GM21360 (cell line): ENCODE measurements at regions not wholly inside any gene's neighbourhood (a gene's known extent, or its start where the extent isn't known, plus 50 kb on each side); places are given as distances from the start of the nearest gene placed in this dataset.

Experiments used
- ATAC-seq: cut with Tn5 transposase; IDR thresholded peaks from one replicate; pipeline ENCODE4 v1.9.1; 2021; ENCODE audit warnings: mild to moderate bottlenecking, moderate library complexity; ENCODE audit not compliant: unreplicated experiment

DNA sequence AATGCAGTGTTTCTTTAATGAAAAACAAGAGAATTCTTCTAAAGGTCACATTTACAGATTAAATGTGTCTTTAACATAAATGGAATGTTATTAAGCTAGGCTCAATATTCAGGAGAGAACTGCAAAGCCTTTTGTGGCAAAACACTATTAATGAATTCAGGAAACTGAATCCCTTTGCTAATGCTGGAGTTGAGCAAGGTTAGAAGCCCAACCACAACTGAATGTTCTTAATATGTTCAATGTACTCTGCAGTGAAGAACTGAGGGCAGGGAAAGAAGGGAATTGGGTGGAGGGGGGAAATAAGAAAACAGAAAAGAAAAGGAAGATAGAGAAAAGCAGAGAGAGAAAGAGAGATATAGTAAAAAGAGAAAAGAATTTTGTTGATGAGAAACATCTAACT lies 276.7 kb upstream of the TMEM161B start:
- ATAC-seq, result no peak

DNA sequence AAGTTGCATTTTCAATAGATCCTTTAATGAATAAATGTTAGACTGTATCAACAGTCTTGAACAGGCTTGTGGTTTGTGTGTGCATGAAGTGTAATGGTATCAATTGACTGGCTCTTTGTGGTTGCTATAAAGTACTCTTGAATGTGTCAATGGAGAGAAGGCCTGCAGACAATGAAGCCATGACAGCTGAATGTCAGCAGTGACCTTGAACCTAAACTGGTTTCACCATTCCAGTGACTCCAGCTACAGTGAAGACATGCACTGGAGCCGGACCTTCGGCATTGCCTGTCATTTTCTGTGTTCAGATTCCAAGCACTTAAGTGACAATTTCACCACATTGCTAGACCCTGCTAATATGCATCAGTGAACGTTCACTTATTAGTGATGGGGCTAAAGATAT lies 276.0 kb upstream of the TMEM161B start:
- ATAC-seq, result no peak

DNA sequence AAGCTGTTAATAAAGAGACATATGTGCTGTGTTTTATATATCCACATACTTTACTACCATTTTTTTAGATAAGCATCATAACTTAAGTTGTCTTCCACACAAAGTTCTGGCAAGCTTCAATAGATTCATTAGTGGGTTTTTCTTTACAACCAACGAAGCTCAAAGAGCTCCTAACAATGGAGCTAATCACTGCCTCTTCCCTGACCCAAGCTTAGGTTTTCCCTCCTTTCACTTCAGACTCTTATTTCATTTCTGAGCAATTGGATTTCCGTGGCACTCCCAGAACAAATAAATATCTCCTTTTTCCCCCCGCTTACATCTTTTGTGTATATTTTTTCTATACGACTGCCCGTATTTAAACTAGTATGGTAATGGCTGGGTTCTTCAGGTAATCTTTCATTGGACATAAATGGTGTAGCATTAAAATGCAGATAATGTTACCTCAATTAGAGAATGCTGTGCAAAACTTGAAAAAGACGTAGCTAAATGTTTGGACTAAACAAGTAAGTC lies 275.5 kb upstream of the TMEM161B start:
- ATAC-seq, result no peak

DNA sequence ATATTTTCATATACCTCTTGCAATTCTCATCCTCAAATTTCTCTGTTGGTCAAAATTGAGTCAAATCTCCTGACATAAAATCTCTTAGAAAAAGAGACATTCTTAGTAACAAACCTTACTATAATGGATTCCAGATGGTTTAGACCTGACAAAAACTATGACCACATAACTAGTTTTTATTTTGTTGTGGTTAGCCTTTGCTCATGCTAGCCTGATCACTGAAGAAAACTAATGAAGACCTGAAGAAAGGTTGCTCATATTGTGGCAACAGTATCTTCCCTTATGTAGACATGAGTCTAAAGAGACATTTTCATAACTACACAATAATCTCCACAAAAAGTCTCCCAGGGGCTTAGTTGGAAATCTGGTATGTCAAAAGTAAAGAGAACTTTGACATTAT lies 274.1 kb upstream of the TMEM161B start:
- ATAC-seq, result no peak

DNA sequence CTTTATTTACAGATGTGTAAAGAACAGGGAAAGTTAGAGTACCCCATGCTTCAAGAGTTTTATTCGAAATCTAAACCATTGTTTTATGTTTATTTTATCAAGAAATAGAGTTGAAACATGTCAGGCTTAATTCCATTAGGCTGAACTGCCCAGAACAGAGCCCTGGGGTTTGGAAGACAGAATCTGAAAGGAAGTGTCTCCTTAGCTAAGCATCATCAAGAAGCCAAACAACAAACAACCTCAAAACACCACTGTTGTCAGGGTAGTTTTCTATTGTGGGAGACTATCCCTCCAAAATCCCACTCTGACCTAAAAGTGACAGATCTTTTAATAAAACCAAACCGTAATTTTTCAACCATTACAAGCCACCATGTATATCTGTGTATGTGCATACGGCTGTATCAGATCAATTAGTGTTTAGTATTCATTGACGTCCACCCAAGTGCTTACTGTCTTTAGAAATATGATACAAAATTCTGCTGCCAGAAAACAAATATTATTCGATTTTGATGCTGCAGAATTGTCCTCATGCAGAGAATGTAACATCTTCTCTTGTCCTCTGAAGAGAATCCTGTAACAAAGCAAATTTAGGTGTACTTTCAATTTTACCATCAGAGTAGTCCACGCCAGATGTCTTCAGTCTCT lies 271.9 kb upstream of the TMEM161B start:
- ATAC-seq, result no peak

DNA sequence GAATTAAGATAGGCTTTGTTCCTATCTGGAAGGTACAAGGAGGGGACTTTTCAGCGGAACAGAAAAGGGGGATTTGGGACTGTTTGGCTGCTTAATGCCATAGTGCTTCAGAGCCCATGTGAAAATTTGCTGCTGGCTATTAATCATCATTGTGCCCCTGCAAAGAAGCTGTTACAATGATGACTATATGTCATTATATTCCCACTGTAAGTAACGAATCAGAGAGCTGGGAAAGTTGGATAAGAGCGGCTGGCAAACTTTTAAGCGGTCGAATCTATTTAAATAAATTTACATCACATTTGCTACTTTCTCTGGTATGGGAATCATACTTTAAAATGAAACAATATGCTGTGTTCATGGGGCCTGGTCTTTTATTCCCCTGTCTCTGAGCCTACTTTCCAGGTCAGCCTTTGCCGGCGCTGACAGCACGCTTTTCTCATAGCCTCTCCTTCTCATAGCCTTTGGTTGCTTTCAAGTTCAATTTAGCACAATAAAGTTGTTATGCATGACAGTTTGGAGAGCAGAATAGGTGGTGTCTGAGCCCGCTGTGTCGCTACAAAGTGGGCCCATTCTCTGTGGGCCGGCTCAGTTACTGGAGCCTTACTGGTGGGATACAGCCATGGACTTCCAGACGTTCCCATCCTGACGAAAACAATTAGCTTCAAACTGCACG lies 271.2 kb upstream of the TMEM161B start:
- ATAC-seq, result no peak

DNA sequence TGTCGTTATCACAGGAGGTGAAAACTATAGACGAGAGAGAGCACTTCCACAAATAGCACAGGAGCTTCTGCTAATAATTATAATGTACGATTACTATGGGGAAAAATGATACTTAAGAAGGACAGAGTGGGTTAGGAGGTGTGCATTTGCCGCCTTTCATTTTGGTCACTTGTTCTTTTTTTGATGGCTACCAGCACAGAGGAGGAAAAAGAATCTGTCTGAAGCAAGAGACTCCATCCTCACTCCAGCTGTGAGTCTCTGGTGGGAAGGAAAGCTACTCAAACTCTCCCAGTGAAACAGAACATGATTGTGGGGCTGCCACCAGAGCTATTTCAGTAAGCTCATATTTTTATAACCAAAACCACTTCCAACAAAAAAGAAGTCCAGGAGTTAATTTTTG lies 270.4 kb upstream of the TMEM161B start:
- no peak for ATAC-seq

DNA sequence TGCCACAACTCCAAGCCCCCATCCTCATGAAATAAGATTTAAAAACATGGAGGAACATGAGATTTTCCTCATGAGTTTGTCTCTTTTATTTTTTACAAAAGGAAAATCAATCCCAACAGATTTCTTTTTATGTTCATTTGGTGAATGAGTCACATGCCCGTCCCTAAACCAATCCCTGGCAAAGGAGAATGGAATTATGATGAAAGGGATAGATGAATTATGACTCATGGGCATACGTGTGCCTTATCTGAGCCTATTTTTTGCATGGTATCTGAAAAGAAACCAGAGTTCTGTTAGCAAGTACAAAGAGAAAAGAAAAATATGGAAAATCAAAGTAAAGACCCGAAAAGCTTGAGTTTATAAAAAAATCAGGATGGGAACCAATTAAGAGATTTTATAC lies 267.5 kb upstream of the TMEM161B start:
- ATAC-seq, result no peak

DNA sequence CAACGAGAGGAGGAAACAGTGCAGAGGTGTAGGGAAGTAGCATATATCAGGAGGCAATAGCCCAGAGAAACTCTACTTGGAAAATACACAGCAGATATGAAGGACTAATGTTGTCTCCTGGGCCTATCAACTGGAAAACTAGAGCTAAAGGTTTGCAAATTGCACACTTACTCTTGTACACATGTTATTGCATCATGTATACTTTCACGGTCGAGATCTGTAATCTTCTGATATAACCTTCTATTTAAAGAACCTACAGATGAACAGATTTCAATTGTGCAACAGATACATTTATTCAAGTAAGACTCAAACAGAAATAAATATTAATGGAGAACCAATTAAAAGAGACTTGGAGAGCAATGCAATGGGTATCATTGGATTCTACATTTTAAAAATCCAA lies 256.3 kb upstream of the TMEM161B start:
- no peak for ATAC-seq

DNA sequence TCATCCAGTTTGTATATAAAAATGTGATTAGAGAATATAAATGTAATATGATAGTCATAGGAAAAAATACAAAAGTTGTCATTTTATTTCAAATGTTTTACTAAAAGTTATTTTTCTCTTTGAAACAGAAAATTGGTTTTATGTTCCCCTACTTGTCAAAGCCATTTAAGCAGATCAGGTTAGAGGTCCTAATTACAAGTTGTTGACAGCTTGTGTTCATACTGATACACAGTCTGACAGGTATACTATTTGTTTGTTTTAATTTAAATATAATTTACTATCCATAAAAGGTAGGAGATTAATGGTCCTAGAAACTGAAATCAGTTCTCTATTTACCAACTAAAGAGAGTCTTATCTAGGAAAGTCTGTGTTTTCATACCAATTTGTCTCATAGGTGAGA lies 250.4 kb upstream of the TMEM161B start:
- ATAC-seq, result no peak

DNA sequence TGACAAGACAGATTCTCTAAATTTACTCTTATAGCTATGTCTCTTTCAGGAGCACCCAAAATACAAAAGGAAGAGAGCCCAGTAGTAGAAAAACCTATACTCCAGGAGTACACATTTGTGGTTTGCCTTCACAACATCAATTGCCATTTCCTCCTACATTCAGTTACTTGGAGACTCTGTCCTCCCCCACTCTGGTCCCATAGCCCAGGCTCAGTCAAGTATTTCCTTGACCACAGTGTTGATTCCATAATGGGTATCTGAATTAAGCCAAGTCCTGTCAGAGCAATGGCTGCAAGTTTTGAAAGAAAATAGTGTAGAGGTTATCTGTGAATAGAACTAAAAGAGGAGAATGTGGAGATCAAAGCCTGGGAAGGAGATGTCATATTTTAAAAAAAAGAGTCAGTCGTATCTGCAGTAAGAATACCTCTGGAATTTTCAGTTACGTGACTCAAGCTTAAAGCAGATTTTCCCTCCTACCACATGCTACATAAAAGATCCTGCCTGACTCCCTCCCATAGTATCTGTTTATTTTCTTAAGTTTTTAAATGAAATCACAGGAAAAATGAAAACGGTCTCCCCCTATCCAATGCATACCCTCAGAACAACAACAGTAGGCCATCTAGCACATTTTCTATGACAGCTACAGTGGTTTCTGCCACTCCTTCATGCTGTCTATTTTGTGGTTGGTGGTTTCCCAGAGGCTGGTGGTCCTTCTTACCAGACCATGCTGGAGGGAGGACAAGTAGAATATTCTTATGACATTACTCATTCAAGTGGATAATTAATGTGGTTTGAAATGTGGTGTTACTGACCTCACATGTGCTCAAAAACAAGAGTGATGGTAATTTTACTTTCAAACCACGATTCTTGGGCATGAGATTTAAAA lies 249.7 kb upstream of the TMEM161B start:
- no peak for ATAC-seq

DNA sequence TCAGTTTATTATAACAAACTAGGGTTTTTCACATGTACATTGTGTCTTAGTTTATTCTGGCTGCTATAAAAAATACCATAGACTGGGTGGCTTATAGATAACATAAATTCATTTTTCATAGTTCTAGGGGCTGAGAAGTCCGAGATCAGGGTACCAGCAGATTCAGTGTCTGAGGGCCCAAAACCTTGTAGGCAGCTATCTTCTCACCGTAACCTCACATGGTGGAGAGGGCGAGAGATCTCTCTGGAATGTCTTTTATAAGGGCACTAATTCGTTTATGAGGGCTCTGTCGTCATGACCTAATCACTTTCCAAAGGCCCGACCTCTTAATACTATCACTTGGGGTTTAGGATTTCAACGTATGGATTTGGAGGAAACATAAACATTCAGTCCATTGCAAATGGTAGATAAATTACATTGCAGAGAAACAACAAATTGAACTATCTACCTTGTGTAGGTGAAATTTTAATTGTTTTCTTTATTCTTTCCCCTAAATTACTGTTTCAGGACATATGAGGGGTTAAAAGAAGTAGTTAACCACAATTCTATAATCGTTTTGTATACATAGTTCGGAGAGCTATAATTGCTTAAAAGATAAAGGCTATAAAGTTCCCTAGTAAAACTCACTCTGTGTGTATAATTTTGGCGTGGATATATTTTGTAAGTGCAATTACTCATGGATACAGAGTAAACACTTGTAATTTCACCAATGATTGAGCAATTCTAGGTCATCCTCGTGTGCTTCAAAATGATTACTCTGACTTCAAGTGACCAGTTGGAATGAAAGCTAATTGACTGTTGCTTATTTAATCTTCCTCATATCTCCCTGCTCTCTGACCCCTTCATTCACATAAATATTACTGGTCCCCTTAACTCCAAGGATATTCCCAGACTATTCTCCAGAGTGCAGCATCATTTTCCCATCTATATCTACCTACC lies 247.5 kb upstream of the TMEM161B start:
- no peak for ATAC-seq

DNA sequence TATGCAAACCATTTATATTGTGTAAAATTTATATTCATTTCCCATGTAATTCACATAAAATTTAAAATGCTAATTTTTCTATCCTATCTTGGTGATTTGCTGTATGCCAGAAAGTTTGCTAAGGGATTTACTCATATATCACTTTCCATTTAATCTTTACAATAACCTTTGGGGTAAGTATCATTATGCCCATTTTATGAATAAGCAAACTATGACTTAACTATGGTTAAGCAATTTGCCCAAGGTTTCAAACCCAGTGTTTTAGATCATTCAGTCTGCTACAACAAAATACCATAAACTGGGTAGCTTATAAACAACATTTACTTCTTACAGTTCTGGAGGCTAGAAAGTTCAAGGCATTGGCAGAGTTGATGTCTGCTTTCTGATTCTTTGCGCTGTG lies 246.4 kb upstream of the TMEM161B start:
- ATAC-seq, result no peak

DNA sequence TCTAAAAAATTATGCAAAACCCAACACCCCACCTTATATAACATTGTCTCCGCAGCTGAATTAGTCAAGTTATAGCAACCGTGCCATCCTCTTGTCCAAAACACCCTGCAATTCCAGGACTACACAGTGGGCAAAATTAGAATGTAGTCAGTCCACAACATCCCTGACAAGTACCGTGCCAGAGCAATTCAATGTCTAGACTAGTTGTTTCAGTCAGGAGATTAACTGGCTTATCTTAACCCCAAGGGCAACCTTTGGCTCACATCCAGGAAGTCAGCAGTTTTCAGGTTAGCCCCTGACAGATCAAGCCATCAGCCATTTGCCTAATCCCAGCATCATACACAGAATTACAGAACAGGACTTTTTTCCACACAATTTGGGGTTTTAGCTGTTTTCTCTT lies 240.8 kb upstream of the TMEM161B start:
- no peak for ATAC-seq

DNA sequence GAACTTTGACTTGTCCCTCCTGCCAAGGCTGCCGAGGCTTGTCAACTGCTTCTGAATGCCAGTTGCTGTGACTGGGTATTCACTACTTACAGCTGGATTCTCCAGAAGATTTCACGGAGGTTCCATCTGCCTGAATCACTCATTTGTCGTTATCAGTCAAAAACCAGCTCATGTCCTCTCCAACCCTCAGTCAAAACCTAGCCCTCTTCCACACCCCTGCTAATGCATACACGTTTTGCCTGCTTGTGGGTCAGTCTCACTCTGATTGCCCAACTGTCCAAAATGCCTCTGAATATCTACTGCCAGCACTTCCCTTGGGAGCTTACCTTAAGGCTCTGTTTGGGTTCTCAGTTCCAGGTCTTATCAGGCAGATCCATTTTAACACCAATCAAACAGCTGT lies 238.6 kb upstream of the TMEM161B start:
- ATAC-seq, result no peak

DNA sequence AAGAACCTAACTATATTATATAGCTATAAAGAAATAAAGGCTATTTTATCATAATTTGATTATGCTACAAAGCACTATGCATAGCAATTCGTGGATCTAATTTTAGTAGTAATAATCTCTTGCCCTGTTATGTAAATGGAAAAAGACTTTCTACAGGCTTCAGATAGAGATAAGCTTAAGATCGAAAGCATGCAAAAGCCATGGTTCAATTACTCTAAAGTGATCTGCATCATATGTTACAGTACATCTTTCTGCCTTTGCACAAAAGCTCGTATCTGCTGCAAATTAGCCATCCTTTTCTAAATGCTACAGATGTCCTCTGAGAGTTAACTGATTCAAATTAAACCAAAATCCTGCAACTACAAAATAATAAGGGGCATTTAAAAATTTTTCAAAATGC lies 234.8 kb upstream of the TMEM161B start:
- no peak for ATAC-seq

DNA sequence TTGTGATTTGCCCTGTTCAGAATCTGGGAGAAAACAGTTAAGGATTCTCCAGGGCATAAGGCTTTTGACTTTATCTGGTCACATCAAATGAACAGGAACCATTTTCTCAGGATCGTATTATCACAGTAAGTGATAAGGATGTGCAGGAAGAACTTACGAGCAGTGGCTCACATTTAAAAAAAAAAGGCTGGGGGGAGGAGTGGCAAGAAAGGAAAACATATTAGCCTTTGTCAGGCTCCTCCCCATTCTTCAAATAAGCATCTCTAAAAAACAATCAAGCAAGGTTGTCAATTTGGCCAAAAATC lies 234.3 kb upstream of the TMEM161B start:
- ATAC-seq, result no peak

DNA sequence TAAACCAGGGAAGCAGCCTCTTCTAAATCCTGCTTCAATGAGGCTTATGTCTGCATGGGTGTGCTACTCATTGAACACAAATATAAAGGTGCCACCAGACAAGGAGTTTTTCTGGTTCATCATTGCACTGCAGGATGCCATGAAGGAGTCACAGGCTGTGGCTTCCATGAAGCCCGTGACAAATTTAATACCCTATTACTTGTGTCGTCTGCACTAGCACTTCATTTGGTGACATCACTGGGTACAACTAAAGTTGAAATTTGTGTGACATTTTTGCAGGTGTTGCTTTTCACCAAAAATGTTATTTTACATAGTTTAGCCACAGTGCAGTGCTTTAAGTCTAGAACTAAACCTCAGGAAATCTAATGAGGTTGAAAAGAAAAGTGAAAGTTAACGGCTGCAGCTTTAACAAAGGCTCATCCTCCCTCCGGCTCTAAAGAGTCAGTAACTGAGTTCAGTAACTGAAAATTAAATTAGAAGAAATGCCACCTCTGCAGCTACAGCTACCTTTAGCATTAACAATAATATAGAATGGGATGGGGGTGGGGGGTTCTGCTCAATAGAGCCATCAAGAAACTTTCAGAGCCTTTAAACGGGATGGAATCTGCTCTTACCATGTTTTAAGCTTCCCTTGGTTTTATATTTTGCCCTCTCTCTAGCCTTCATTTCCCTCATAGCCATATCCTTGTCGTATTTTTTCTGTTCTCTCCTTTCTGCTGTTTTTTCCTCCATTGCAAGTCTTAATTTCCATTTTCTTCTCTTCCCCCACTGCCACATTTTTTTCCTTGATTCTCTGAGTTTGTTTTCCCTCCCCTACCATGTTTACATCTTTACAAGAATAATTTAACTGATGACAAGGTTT lies 233.8 kb upstream of the TMEM161B start:
- peak; percentile 82 for ATAC-seq

DNA sequence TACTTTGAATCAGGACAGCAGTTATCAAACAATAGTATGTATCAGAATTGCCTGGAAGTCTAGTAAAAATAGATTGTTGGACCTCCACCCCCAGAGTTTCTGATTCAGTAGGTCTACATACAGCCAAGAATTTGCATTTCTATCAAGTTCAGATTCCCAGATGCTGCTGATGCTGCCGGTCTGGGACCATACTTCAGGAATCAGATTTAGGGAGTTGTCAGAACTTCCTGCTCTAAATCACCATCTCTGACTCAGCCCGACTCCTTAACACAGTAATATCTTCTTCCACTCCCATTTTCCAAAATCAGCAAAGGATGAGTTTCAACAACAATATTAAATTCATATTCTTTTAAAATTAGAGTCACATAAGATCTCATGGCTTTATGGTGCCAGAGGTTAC lies 227.2 kb upstream of the TMEM161B start:
- ATAC-seq, result no peak

DNA sequence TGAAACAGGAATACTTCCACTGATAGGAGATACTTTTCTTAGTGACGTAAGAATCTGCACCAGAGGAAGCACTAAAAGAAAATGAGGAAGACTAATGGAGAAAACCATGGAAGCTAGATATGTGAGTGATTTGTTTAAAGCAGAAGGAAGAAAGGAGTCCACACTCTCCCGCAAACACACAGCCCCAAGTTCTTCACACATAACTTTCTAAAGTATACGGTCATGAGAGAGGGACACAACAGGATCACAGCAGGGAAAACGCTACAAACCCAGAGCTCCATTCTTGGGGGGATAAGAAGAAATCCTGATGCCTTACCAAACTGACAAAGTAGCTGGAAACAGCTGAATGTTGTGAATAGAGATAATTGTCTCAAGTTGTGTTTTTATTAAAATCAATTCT lies 222.2 kb upstream of the TMEM161B start:
- no peak for ATAC-seq
